HCT116 (cell line): ENCODE measurements at regions not wholly inside any gene's neighbourhood (a gene's known extent, or its start where the extent isn't known, plus 50 kb on each side); places are given as distances from the start of the nearest gene placed in this dataset.

ENCODE experiments used
- ATAC-seq: fragments of 200-7000 bp; cut with Tn5 transposase; 2 replicates; pipeline ENCODE4 v1.9.1; 2020; ENCODE audit warnings: mild to moderate bottlenecking, moderate library complexity
- BruUV-seq: library from RNA; stranded (reverse); fragments of 400-500 nt; replicated peaks from 2 replicates; lab custom pipeline; 2021; lab: Mats Ljungman, UMichigan
- CTCF ChIA-PET: fragments of 300-600 bp; sonication (Branson Sonifier 250); formaldehyde crosslinking; loops from one replicate; lab custom pipeline; 2021; ENCODE audit warnings: antibody characterized with exemption; lab: Charles Lee
- POLR2A ChIA-PET: fragments of 300-600, 350-600 bp; sonication (Branson Sonifier 250); formaldehyde crosslinking; loops from one replicate; lab custom pipeline; 2021; ENCODE audit warnings: antibody characterized with exemption; lab: Charles Lee
- RAD21 ChIA-PET, 2 experiments: fragments of 300-600 bp; sonication (Branson Sonifier 250); formaldehyde crosslinking; loops; one replicate each; lab custom pipeline; 2023; ENCODE audit warnings: low total read pairs in 2 of 2; ENCODE audit not compliant: uncharacterized antibody in 2 of 2, unreplicated experiment in 2 of 2, low non-redundant PET in 1 of 2; lab: Charles Lee
- DNase-seq: peaks from one replicate; pipeline ENCODE4 v3.0.0-alpha.2; 2010; ENCODE audit warnings: low read depth, low spot score
- H2AFZ ChIP-seq: fragments of 200-600 bp; shearing (Covaris generic), sonication (generic); 2 replicates; pipeline ENCODE4 v1.6.1; 2017; ENCODE audit warnings: low read depth, mixed run types, mixed read lengths, antibody characterized with exemption, low read length; ENCODE audit not compliant: poor library complexity, severe bottlenecking
- H3K27ac ChIP-seq: 2 replicates; pipeline ENCODE4 v1.5.1; 2012; ENCODE audit warnings: low read depth, low read length
- H3K27me3 ChIP-seq: fragments of 200-600 bp; sonication (generic); 2 replicates; pipeline ENCODE4 v1.6.1; 2016; ENCODE audit warnings: mixed run types, low read length, mixed read lengths; ENCODE audit not compliant: insufficient read depth
- H3K36me3 ChIP-seq, 2 experiments: fragments of 200-500 bp in 1 of 2; fragments of 200-600 bp in 1 of 2; sonication (Bioruptor generic) in 1 of 2; sonication (generic) in 1 of 2; 2 replicates each; pipeline versions ENCODE4 v1.5.1 to v1.6.1; 2014 to 2016; ENCODE audit warnings: low read length in 2 of 2, inconsistent platforms in 1 of 2, mixed read lengths in 1 of 2, mixed run types in 1 of 2; ENCODE audit not compliant: insufficient read depth in 2 of 2, control insufficient read depth in 1 of 2
- H3K4me1 ChIP-seq, 2 experiments: fragments of 200-600 bp in 1 of 2; sonication (generic) in 1 of 2; 2 replicates each; pipeline versions ENCODE4 v1.5.1 to v1.6.1; 2012 to 2017; ENCODE audit warnings: low read length in 2 of 2, inconsistent platforms in 1 of 2, mild to moderate bottlenecking in 1 of 2, mixed read lengths in 1 of 2, mixed run types in 1 of 2, moderate library complexity in 1 of 2; ENCODE audit not compliant: insufficient read depth in 2 of 2, control insufficient read depth in 1 of 2
- H3K4me2 ChIP-seq: fragments of 200-600 bp; sonication (generic); 2 replicates; pipeline ENCODE4 v1.6.1; 2017; ENCODE audit warnings: mixed run types, low read length, mixed read lengths
- H3K4me3 ChIP-seq, 2 experiments: fragments of 200-600 bp in 1 of 2; sonication (generic) in 1 of 2; replicated peaks in 1 of 2; 2 replicates each; pipeline ENCODE4 v1.5.1; 2011 to 2016; ENCODE audit warnings: low read length in 2 of 2, control low read depth in 1 of 2, low read depth in 1 of 2, mild to moderate bottlenecking in 1 of 2, mixed read lengths in 1 of 2, mixed run types in 1 of 2
- H3K79me2 ChIP-seq: fragments of 200-600 bp; sonication (generic); 2 replicates; pipeline ENCODE4 v1.6.1; 2017; ENCODE audit warnings: mild to moderate bottlenecking, mixed run types, low read length, moderate library complexity, mixed read lengths; ENCODE audit not compliant: insufficient read depth
- H3K9ac ChIP-seq: fragments of 200-600 bp; sonication (generic); 2 replicates; pipeline ENCODE4 v1.6.1; 2016; ENCODE audit warnings: low read length, mixed read lengths
- H3K9me2 ChIP-seq: fragments of 200-600 bp; sonication (generic), shearing (Covaris generic); 2 replicates; pipeline ENCODE4 v1.6.1; 2017; ENCODE audit warnings: mixed run types, mild to moderate bottlenecking, moderate library complexity; ENCODE audit not compliant: insufficient read depth
- H3K9me3 ChIP-seq, 2 experiments: fragments of 200-500 bp in 1 of 2; fragments of 200-600 bp in 1 of 2; sonication (Bioruptor generic) in 1 of 2; sonication (generic) in 1 of 2; 2 replicates each; pipeline ENCODE4 v1.6.1; 2014 to 2017; ENCODE audit warnings: low read length in 2 of 2, mixed read lengths in 2 of 2, inconsistent platforms in 1 of 2, low read depth in 1 of 2, mild to moderate bottlenecking in 1 of 2, mixed run types in 1 of 2, moderate library complexity in 1 of 2; ENCODE audit not compliant: control insufficient read depth in 1 of 2, insufficient read depth in 1 of 2
- H4K20me1 ChIP-seq: fragments of 200-600 bp; sonication (generic), shearing (Covaris generic); 2 replicates; pipeline ENCODE4 v1.6.1; 2017; ENCODE audit warnings: mixed run types, mild to moderate bottlenecking, moderate library complexity; ENCODE audit not compliant: insufficient read depth
- CEBPB ChIP-seq: IDR thresholded peaks from 2 replicates; pipeline ENCODE4 v1.6.1; 2012; ENCODE audit warnings: low read depth
- FOSL1 ChIP-seq: IDR thresholded peaks from 2 replicates; pipeline ENCODE4 v1.6.1; 2012; ENCODE audit warnings: low read depth
- JUND ChIP-seq: IDR thresholded peaks from 2 replicates; pipeline ENCODE4 v1.6.1; 2012
- REST ChIP-seq: IDR thresholded peaks from 2 replicates; pipeline ENCODE4 v1.6.1; 2012; ENCODE audit warnings: low read depth
- YY1 ChIP-seq: IDR thresholded peaks from 2 replicates; pipeline ENCODE4 v1.6.1; 2011; ENCODE audit warnings: low read length, low read depth, moderate library complexity, mild to moderate bottlenecking; ENCODE audit not compliant: insufficient replicate concordance; ENCODE audit errors: extremely low read depth
- ZBTB33 ChIP-seq: IDR thresholded peaks from 2 replicates; pipeline ENCODE4 v1.6.1; 2011; ENCODE audit warnings: mild to moderate bottlenecking, low read length, moderate library complexity; ENCODE audit not compliant: insufficient replicate concordance; ENCODE audit errors: extremely low read depth
- ZNF274 ChIP-seq: fragments of 200-500 bp; sonication (Bioruptor generic); IDR thresholded peaks from 2 replicates; pipeline ENCODE4 v1.6.1; 2014; ENCODE audit warnings: mild to moderate bottlenecking, low read depth, low read length, inconsistent platforms
- intact Hi-C: fragments of 100-400 bp; cut with micrococcal nuclease; formaldehyde crosslinking; loops from 2 replicates; pipeline ENCODE4 v1.10.0; 2022

GRCh38 chr12:53887006-53887405 lies 51.6 kb upstream of the HOXC13 start:
- ATAC-seq (no peak), DNase-seq (no peak)
- H3K9me2 ChIP-seq, result no peaks in the 10 kb centered on the region
- ChIA-PET POLR2A (no interaction called here), RAD21 (no interaction called here), CTCF (no interaction called here)
- no peak for TF ChIP-seq FOSL1
- no peak for TF ChIP-seq JUND
- TF ChIP-seq YY1, result no peak
- no peak for TF ChIP-seq REST
- no peak overlapping the region for H3K4me3 ChIP-seq
- no peaks in the 10 kb centered on the region for H3K79me2 ChIP-seq
- H3K4me2 ChIP-seq, result no peak overlapping the region
- no peak overlapping the region for H3K9ac ChIP-seq
- no TSS peak for BruUV-seq
- no peaks in the 10 kb centered on the region for H3K27me3 ChIP-seq
- no peaks in the 10 kb centered on the region for H4K20me1 ChIP-seq
- H2AFZ ChIP-seq, result no peak overlapping the region
- no peaks in the 10 kb centered on the region for H3K36me3 ChIP-seq
- no peaks in the 10 kb centered on the region for H3K4me1 ChIP-seq
- no peaks in the 10 kb centered on the region for H3K9me3 ChIP-seq
- intact Hi-C loops, result no loop called here
- no peak overlapping the region for H3K27ac ChIP-seq

- Histone ChIP-seq H3K9ac (no peak overlapping the region), H3K9me3 (no peaks in the 10 kb centered on the region), H3K27ac (no peak overlapping the region), H3K4me1 (no peaks in the 10 kb centered on the region), H3K4me3 (no peak overlapping the region), H3K4me2 (no peak overlapping the region), H2AFZ (no peak overlapping the region), H3K9me2 (no peaks in the 10 kb centered on the region), H3K27me3 (no peaks in the 10 kb centered on the region), H3K36me3 (no peaks in the 10 kb centered on the region), H3K79me2 (no peaks in the 10 kb centered on the region), H4K20me1 (no peaks in the 10 kb centered on the region)
- intact Hi-C loops, result no loop called here
- no peak for DNase-seq
- ChIA-PET CTCF (no interaction called here), POLR2A (interaction anchor here (0.6 kb wide), 1 partner anchor 107 kb away, joined by 3 read pairs; no protein-coding TSS in a partner anchor), RAD21 (no interaction called here)
- BruUV-seq, result no TSS peak
- TF ChIP-seq ZNF274, result no peak
- no peak for TF ChIP-seq CEBPB
- no peak for TF ChIP-seq REST
- no peak for TF ChIP-seq ZBTB33
- ATAC-seq, result no peak
Observed at GRCh38 chr12:53887881-53888280, 50.8 kb upstream of the HOXC13 start.
